MCF 10A (cell line): ENCODE measurements at regions not wholly inside any gene's neighbourhood (a gene's known extent, or its start where the extent isn't known, plus 50 kb on each side); places are given as distances from the start of the nearest gene placed in this dataset.

Experiments
- BruUV-seq: library from RNA; stranded (reverse); fragments of 400-500 nt; replicated peaks from 2 replicates; lab custom pipeline; 2021; lab: Mats Ljungman, UMichigan
- CTCF ChIA-PET: fragments of 300-600 bp; sonication (Branson Sonifier 250); formaldehyde crosslinking; extraction: SDS; loops from one replicate; lab custom pipeline; 2021; ENCODE audit warnings: antibody characterized with exemption, inconsistent platforms; lab: Yijun Ruan, JAX
- POLR2A ChIA-PET: fragments of 300-600, 350-650 bp; sonication (Branson Sonifier 250); formaldehyde crosslinking; extraction: SDS; loops from one replicate; lab custom pipeline; 2020; ENCODE audit warnings: antibody characterized with exemption, inconsistent platforms; lab: Yijun Ruan, JAX
- DNase-seq: peaks from one replicate; pipeline ENCODE4 v3.0.0-alpha.2; 2018; ENCODE audit not compliant: unreplicated experiment
- H3K27ac Mint-ChIP-seq: one replicate; pipeline ENCODE4 v1.8.0; 2022; ENCODE audit warnings: mild to moderate bottlenecking, low read depth, mixed read lengths; ENCODE audit not compliant: unreplicated experiment
- H3K27me3 Mint-ChIP-seq: one replicate; pipeline ENCODE4 v1.8.0; 2022; ENCODE audit warnings: mixed read lengths; ENCODE audit not compliant: insufficient read depth, unreplicated experiment
- H3K36me3 Mint-ChIP-seq: one replicate; pipeline ENCODE4 v1.8.0; 2022; ENCODE audit warnings: mild to moderate bottlenecking, moderate library complexity, mixed read lengths; ENCODE audit not compliant: insufficient read depth, unreplicated experiment
- H3K4me1 Mint-ChIP-seq: one replicate; pipeline ENCODE4 v1.8.0; 2022; ENCODE audit warnings: mixed read lengths; ENCODE audit not compliant: insufficient read depth, unreplicated experiment
- H3K4me3 Mint-ChIP-seq: one replicate; pipeline ENCODE4 v1.8.0; 2022; ENCODE audit warnings: mild to moderate bottlenecking, moderate library complexity, mixed read lengths; ENCODE audit not compliant: unreplicated experiment
- H3K9me3 Mint-ChIP-seq: one replicate; pipeline ENCODE4 v1.8.0; 2022; ENCODE audit warnings: mixed read lengths; ENCODE audit not compliant: unreplicated experiment
- intact Hi-C: fragments of 100-400 bp; cut with micrococcal nuclease; formaldehyde crosslinking; loops from 2 replicates; pipeline ENCODE4 v1.14.1; 2022
- TF ChIP-seq, protein P1 (sequence below): fragments of 200-600 bp; IDR thresholded peaks from one replicate; pipeline ENCODE4 v1.8.0; 2022; ENCODE audit warnings: antibody characterized with exemption, mild to moderate bottlenecking; ENCODE audit not compliant: unreplicated experiment

DNA sequence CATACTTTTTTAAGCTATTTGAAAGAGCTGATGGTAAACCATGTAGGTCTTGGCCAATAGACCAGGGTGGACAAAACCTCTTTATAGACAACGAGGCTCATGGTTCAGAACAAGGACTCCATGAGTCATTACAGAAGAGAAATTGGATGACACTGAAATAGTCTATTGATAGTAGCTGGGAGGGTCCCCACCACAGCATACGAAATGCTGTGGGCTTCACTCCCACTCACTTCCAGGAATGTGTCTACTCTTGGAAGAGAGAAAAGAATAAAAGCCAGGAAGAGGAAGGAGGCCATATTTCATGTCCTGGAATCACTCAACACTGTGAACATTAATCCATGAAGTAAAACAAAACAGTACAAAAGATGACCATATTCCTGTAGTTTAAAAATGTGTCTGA is 82.3 kb upstream of the MXRA5 start:
- ChIA-PET CTCF (interaction anchor here (0.5 to 0.6 kb wide), 2 partner anchors 14 to 364 kb away, joined by 3 read pairs; no protein-coding TSS in a partner anchor), POLR2A (no interaction called here)
- no TSS peak for BruUV-seq
- intact Hi-C loops, result no loop called here
- H3K4me3 Mint-ChIP-seq, result no peak overlapping the region
- DNase-seq, result no peak
- no peaks in the 10 kb centered on the region for H3K36me3 Mint-ChIP-seq
- H3K9me3 Mint-ChIP-seq, result no peaks in the 10 kb centered on the region
- TF ChIP-seq, protein P1, sequence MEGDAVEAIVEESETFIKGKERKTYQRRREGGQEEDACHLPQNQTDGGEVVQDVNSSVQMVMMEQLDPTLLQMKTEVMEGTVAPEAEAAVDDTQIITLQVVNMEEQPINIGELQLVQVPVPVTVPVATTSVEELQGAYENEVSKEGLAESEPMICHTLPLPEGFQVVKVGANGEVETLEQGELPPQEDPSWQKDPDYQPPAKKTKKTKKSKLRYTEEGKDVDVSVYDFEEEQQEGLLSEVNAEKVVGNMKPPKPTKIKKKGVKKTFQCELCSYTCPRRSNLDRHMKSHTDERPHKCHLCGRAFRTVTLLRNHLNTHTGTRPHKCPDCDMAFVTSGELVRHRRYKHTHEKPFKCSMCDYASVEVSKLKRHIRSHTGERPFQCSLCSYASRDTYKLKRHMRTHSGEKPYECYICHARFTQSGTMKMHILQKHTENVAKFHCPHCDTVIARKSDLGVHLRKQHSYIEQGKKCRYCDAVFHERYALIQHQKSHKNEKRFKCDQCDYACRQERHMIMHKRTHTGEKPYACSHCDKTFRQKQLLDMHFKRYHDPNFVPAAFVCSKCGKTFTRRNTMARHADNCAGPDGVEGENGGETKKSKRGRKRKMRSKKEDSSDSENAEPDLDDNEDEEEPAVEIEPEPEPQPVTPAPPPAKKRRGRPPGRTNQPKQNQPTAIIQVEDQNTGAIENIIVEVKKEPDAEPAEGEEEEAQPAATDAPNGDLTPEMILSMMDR, result no peak
- H3K27me3 Mint-ChIP-seq, result no peaks in the 10 kb centered on the region
- no peaks in the 10 kb centered on the region for H3K4me1 Mint-ChIP-seq
- H3K27ac Mint-ChIP-seq, result no peak overlapping the region

DNA sequence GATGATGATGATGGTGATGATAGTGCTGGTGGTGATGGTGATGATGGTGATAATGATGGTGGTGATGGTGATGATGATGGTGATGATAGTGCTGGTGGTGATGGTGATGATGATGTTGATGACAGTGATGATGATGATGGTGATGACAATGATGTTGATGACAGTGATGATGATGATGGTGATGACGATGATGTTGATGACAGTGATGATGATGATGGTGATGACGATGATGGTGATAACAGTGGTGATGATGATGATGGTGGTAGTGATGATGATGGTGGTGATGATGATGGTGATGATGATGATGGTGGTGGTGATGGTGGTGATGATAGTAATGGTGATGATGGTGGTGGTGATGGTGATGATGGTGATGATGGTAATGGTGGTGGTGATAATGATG is 80.1 kb upstream of the MXRA5 start:
- Mint-ChIP-seq H3K9me3 (no peaks in the 10 kb centered on the region), H3K4me3 (no peak overlapping the region), H3K4me1 (no peaks in the 10 kb centered on the region), H3K27ac (no peak overlapping the region), H3K36me3 (no peaks in the 10 kb centered on the region), H3K27me3 (no peaks in the 10 kb centered on the region)
- DNase-seq, result no peak
- no TSS peak for BruUV-seq
- CTCF ChIA-PET, result no interaction called here
- TF ChIP-seq, protein P1, result no peak
- POLR2A ChIA-PET, result no interaction called here
- intact Hi-C loops, result no loop called here

DNA sequence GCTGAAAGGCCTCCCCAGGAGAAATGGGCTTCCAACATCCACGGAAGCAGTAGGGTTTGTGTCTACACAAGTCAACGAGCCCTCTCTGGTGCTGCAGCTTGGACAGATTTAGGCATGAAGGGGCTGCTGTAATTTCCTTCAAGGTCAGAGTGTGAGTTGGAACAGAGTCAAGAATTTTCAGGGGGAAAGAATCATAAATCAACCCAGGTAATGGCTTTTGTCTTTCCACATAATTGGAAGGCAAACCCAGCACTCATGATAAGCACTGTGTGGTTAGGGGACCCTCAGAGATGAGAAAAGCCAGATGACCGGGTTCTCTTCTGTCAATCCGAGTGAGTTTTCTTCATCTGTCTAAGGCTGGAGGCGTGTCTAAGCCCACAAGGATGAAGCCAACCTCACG is 78.6 kb upstream of the MXRA5 start:
- no peaks in the 10 kb centered on the region for H3K27me3 Mint-ChIP-seq
- POLR2A ChIA-PET, result no interaction called here
- TF ChIP-seq, protein P1, result no peak
- H3K36me3 Mint-ChIP-seq, result no peaks in the 10 kb centered on the region
- intact Hi-C loops, result no loop called here
- H3K27ac Mint-ChIP-seq, result no peak overlapping the region
- H3K4me3 Mint-ChIP-seq, result no peak overlapping the region
- DNase-seq, result no peak
- CTCF ChIA-PET, result no interaction called here
- H3K4me1 Mint-ChIP-seq, result no peaks in the 10 kb centered on the region
- no peaks in the 10 kb centered on the region for H3K9me3 Mint-ChIP-seq
- BruUV-seq, result no TSS peak

DNA sequence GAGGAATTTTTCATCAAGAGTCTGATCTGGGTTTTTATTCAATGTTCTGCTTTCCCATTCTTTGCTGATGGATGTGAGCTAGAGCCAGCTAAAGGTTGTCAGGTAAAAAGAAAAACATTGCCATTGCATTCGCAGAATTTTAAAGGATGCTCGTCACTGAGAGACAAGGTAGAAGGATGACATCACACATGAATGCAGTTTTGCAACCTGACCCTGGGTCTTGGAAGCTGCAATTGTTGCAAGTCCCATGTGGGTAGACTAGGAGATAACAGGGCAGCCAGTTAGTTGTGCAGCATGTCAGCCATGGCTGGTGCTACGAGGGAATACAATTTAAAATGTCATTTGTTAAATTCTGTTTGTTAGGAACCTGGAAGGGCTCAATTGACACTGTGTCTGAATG is 73.9 kb upstream of the MXRA5 start:
- peaks cover 8% of the 10 kb centered on the region for H3K27me3 Mint-ChIP-seq
- CTCF ChIA-PET, result interaction anchor here (0.6 to 0.7 kb wide), 2 partner anchors 113 to 291 kb away, joined by 3 read pairs; no protein-coding TSS in a partner anchor
- BruUV-seq, result no TSS peak
- no peaks in the 10 kb centered on the region for H3K4me1 Mint-ChIP-seq
- no peaks in the 10 kb centered on the region for H3K9me3 Mint-ChIP-seq
- no peaks in the 10 kb centered on the region for H3K36me3 Mint-ChIP-seq
- no peak for DNase-seq
- POLR2A ChIA-PET, result no interaction called here
- TF ChIP-seq, protein P1, result no peak
- no peak overlapping the region for H3K4me3 Mint-ChIP-seq
- intact Hi-C loops, result no loop called here
- H3K27ac Mint-ChIP-seq, result no peak overlapping the region
